ENCODE measurements at regions not wholly inside any gene's neighbourhood (a gene's known extent, or its start where the extent isn't known, plus 50 kb on each side); places are given as distances from the start of the nearest gene placed in this dataset.
"Not testable (repeated sequence)": the region's sequence is repeated elsewhere in the genome, so short reads cannot be mapped to it uniquely, and the experiment has no call there.

- DNase-seq: no peak
These were observed 113.5 kb upstream of the PPP1R26 start for GRCh38 chr9:135366104-135366503.

GRCh38 chr9:135369412-135369990, 110.1 kb upstream of the PPP1R26 start:
- no peak for DNase-seq

GRCh38 chr9:135370411-135371375, 108.9 kb upstream of the PPP1R26 start:
- no peak for DNase-seq

GRCh38 chr9:135371535-135371934, 108.0 kb upstream of the PPP1R26 start:
- no peak for DNase-seq

- DNase-seq: no peak
These were observed 107.5 kb upstream of the PPP1R26 start for GRCh38 chr9:135372036-135372435.

GRCh38 chr9:135372501-135373008, 107.0 kb upstream of the PPP1R26 start:
- no peak for DNase-seq

GRCh38 chr9:135373151-135373685, 106.4 kb upstream of the PPP1R26 start:
- DNase-seq: no peak

- DNase-seq: no peak
These were observed 105.8 kb upstream of the PPP1R26 start for GRCh38 chr9:135373820-135374219.

GRCh38 chr9:135374591-135374990, 105.0 kb upstream of the PPP1R26 start:
- DNase-seq: no peak

- no peak for DNase-seq
These were observed 104.6 kb upstream of the PPP1R26 start for GRCh38 chr9:135375001-135375400.

GRCh38 chr9:135376511-135377265, 102.9 kb upstream of the PPP1R26 start:
- DNase-seq: no peak

- DNase-seq: no peak
These were observed 102.2 kb upstream of the PPP1R26 start for GRCh38 chr9:135377431-135377830.

- no peak for DNase-seq
These were observed 100.8 kb upstream of the PPP1R26 start for GRCh38 chr9:135378751-135379150.

GRCh38 chr9:135379540-135380267, 99.9 kb upstream of the PPP1R26 start:
- no peak for DNase-seq

GRCh38 chr9:135380311-135380960, 99.1 kb upstream of the PPP1R26 start:
- no peak for DNase-seq

GRCh38 chr9:135381762-135382310, 97.7 kb upstream of the PPP1R26 start:
- DNase-seq: no peak

- DNase-seq: no peak
These were observed 95.4 kb upstream of the PPP1R26 start for GRCh38 chr9:135384226-135384625.

GRCh38 chr9:135384815-135385405, 94.7 kb upstream of the PPP1R26 start:
- DNase-seq: not testable (repeated sequence)

- no peak for DNase-seq
These were observed 93.8 kb upstream of the PPP1R26 start for GRCh38 chr9:135385793-135386192.

GRCh38 chr9:135387976-135388375, 91.6 kb upstream of the PPP1R26 start:
- DNase-seq: no peak

GRCh38 chr9:135388530-135388929, 91.1 kb upstream of the PPP1R26 start:
- DNase-seq: no peak
